ENCODE measurements at regions not wholly inside any gene's neighbourhood (a gene's known extent, or its start where the extent isn't known, plus 50 kb on each side); places are given as distances from the start of the nearest gene placed in this dataset.

DNA sequence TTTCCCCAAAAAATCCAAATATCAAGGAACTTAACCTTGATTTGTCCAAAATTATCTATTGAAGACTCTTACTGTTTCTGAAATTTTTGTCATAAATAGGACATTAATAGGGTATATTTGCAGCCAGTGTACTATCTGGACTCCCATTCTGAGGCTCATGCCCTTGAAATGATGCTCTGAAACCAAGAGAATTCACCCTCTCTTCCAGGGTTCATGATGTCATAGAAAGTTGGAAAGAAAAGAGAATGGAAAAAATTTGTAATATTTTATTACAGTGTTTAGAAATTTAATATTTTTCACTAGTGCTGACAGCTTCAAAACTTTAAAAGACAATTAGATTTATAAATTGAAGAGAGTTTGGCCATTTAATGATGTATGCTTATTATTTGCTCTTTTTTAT lies 712.5 kb downstream of the MCTP2 start:
- TF ChIP-seq POLR2A (IDR thresholded peaks at IDR 0.05) (no peak), POLR2AphosphoS5 (IDR thresholded peaks at IDR 0.05) (no peak)
- TF ChIP-seq, protein P1, sequence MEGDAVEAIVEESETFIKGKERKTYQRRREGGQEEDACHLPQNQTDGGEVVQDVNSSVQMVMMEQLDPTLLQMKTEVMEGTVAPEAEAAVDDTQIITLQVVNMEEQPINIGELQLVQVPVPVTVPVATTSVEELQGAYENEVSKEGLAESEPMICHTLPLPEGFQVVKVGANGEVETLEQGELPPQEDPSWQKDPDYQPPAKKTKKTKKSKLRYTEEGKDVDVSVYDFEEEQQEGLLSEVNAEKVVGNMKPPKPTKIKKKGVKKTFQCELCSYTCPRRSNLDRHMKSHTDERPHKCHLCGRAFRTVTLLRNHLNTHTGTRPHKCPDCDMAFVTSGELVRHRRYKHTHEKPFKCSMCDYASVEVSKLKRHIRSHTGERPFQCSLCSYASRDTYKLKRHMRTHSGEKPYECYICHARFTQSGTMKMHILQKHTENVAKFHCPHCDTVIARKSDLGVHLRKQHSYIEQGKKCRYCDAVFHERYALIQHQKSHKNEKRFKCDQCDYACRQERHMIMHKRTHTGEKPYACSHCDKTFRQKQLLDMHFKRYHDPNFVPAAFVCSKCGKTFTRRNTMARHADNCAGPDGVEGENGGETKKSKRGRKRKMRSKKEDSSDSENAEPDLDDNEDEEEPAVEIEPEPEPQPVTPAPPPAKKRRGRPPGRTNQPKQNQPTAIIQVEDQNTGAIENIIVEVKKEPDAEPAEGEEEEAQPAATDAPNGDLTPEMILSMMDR (IDR thresholded peaks at IDR 0.05): no peak

Measured in suprapubic skin (tissue), 4 donors.